ENCODE measurements at regions not wholly inside any gene's neighbourhood (a gene's known extent, or its start where the extent isn't known, plus 50 kb on each side); places are given as distances from the start of the nearest gene placed in this dataset.
"Not testable (repeated sequence)": the region's sequence is repeated elsewhere in the genome, so short reads cannot be mapped to it uniquely, and the experiment has no call there.

GRCh38 chr13:73520566-73521289 is 461.9 kb downstream of the KLF5 start:
- DNase-seq (ENCODE audit: low read depth in 2 of 2) = no peak

GRCh38 chr13:73520135-73520534 is 461.3 kb downstream of the KLF5 start:
- DNase-seq (ENCODE audit: low read depth in 2 of 2) = not testable (repeated sequence)

- DNase-seq (ENCODE audit: low read depth in 2 of 2) = no peak
Measured at GRCh38 chr13:73519396-73520116, 460.8 kb downstream of the KLF5 start.

DNA sequence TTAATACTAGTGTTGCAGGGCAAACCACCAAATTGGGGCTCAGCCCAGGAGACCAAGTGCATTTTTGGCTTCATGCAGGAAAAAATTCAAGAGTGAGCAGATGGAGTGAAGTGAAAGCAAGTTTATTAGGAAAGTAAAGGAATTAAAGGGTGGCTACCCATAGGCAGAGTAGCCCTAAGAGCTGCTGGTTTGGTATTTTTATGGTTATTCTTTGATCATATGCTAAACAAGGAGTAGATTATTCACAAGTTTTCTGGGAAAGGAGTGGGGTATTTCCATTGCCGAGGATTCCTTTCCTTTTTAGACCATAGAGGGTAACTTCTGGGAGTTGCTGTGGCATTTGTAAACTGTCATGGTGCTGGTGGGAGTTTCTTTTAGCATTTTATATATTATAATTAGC is 459.0 kb downstream of the KLF5 start:
- no peak for DNase-seq (ENCODE audit: low read depth in 2 of 2)

- DNase-seq (ENCODE audit: low read depth in 2 of 2) = no peak
Measured at GRCh38 chr13:73516731-73517130, 457.9 kb downstream of the KLF5 start.

GRCh38 chr13:73514208-73514607 is 455.4 kb downstream of the KLF5 start:
- no peak for DNase-seq (ENCODE audit: low read depth in 2 of 2)

DNA sequence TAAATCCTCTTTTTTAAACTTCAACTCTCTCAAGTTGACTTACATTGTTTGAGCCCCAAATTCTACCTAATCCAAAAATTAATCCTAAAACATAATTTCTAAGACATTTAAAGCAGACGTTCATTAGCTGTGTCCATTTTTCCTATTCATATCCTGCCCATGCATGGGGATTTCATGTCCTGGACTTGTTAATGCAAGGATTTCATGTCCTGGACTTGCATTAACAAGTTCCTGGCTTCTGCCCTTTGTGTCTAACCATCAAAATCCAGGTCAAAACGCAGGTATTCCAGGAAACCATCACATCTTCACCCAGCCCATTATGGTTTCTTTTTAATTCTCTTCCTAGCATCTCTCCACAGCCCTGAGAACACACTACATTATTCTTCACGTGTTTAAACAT is 454.9 kb downstream of the KLF5 start:
- DNase-seq (ENCODE audit: low read depth in 2 of 2) = no peak

GRCh38 chr13:73508841-73509240 is 450.0 kb downstream of the KLF5 start:
- DNase-seq (ENCODE audit: low read depth in 2 of 2) = no peak

DNA sequence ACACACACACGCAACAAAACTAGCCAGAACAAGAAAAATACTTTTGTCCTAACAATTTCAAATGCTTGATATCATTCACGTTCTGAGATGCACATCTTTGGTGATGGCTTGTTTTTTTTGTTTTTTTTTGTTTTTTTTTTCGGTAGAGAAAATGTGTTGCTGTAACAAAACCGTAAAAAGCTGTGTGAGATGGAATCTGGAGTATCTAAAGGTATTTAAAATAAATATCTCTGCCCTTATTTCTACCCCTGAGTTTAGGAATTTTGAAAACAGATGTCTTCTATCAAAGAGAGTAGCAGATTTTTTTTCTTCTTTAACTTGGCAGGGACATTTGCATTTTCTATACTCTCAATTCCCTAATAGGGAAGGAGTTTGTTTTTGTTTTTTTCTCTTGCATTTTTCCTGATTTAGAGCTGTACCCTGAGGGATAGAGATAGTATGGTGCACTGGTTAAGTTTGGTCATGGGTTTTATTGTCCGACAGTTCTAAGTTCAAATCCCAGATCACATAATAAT is 446.6 kb downstream of the KLF5 start:
- DNase-seq (ENCODE audit: low read depth in 2 of 2) = no peak

- no peak for DNase-seq (ENCODE audit: low read depth in 2 of 2)
Measured at GRCh38 chr13:73499695-73500094, 440.9 kb downstream of the KLF5 start.

GRCh38 chr13:73497430-73497829 is 438.6 kb downstream of the KLF5 start:
- no peak for DNase-seq (ENCODE audit: low read depth in 2 of 2)

- no peak for DNase-seq (ENCODE audit: low read depth in 2 of 2)
Measured at GRCh38 chr13:73496711-73497110, 437.9 kb downstream of the KLF5 start.

GRCh38 chr13:73492811-73493210 is 434.0 kb downstream of the KLF5 start:
- no peak for DNase-seq (ENCODE audit: low read depth in 2 of 2)

DNA sequence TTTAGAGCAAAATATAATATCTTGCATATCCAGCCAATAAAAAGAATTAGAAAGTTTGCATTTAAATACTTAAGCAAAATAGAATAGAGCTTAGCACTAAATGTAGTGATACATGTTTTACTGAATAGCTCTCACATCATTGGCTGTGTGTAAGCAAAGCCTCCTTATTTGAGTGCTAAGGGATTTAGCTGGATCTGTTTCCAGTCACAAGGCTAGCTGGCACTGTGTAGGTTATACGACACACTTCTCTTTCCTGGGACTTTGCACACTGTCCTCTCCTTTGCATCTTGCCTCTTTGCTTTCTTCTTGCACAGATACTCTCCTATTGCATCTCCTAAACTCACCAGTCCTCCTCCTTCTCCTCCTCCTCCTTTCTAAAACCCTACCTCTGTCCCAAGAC is 423.8 kb downstream of the KLF5 start:
- DNase-seq (ENCODE audit: low read depth in 2 of 2) = no peak

GRCh38 chr13:73481886-73482445 is 423.2 kb downstream of the KLF5 start:
- no peak for DNase-seq (ENCODE audit: low read depth in 2 of 2)

DNA sequence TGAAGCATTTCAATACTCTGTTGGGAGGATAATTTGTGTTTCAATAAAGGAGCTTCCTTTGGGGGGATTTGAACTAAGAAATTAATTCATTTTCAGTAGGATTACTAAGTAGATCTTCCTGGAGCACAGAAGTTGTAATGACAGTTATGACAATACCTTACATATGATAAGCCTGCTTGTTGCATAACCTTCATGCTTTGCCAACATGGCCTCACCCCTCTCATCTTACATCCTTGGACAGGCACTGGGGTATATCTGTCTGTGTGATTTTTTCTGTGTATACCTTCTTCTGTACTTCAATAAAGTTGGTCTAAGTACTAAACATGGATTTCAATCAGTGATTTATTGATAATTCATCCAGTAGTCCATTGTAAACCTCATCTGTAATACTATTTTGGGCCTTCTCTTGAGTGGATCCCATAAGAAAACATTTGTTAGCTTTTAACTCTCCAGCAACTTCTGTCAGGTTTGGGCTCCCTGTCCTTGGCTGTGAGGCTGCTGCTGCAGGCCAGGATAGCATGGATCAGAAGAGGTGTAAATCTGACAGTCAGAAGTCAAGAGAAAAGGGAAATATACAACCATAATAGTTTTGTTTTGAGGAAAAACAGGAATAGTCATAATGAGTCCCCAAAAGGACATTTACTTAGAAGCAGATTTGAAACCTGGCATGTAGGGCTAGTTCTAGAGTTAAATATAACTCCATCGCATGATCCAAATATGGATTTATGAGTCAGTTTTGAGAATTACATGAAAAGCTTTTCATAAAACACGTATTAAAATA is 422.2 kb downstream of the KLF5 start:
- DNase-seq (ENCODE audit: low read depth in 2 of 2) = no peak

DNA sequence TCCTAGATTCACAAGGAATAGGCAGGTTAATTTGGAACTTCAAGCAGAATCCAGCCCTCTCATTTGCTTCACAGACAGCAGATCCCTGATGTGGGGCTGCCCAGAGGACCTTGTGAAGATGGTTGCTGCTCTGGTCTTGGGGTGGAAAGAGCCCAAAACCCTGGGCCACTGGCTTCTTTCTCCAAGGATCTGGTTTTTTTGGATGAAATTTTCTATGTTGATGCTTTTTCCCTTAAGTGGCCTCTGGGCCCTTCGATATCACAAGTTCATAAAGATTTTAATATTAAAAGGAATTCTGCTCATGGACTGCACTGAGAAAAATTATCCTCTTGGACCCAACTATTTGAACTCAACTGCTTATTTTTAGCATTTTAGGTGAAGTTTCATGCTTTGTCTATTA is 421.1 kb downstream of the KLF5 start:
- DNase-seq (ENCODE audit: low read depth in 2 of 2) = no peak

GRCh38 chr13:73479351-73479750 is 420.5 kb downstream of the KLF5 start:
- no peak for DNase-seq (ENCODE audit: low read depth in 2 of 2)

DNA sequence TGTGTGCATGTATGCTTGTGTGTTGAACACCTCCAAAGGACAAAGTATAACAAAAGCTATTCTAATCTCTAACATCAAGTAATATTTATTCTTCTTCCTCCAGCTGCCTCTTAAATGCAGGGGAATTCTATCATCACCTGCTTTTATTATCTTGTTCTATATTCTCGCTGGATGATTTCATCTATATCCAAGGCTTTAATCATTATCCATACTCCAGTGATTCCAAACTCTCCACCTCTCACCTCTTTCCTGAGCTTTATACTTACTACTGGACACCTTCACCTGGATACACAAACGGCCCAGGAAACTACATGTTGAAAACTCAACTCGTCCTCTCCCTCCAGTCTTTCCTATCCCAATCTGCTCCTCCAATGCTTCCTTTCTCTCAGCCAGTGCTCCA is 418.6 kb downstream of the KLF5 start:
- DNase-seq (ENCODE audit: low read depth in 2 of 2) = no peak

DNA sequence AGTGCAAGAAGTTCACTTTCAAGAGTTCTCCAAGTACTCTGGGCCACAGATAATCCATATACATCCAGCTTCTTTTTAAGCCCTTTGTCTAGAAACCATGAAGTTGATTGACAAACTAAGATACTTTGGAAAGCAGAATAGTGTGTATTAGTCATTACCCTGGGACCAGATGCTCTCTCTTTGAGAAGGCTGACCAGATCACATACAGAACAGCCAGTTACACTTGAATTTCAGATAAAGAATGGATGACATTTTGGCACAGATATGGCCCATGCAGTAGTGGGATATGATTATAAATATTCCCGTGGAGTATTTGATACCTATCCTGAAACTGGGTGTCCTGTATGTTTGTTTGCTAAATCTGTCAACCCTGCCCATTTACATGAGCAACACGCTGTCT is 414.2 kb downstream of the KLF5 start:
- no peak for DNase-seq (ENCODE audit: low read depth in 2 of 2)

- no peak for DNase-seq (ENCODE audit: low read depth in 2 of 2)
Measured at GRCh38 chr13:73467125-73467524, 408.3 kb downstream of the KLF5 start.

DNA sequence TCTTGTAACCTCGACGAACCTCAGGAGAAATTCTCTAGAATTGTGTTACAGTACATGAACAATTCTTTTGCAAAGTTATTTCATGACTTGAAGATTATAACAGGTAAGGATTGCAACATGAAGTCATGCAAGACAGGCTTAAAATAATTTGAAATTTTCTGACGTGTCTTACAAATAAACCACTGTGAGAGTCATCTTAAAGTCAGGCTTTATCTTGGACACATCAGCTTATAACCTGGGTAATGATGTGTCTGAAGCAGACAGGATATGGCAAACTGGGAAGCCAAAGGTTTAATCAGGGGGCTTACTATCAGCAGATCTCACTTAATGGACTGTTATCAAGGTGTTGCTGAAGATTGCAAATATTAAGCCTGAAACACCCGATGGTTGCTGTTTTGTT is 407.8 kb downstream of the KLF5 start:
- no peak for DNase-seq (ENCODE audit: low read depth in 2 of 2)
